B cell (primary cell): ENCODE measurements at regions not wholly inside any gene's neighbourhood (a gene's known extent, or its start where the extent isn't known, plus 50 kb on each side); places are given as distances from the start of the nearest gene placed in this dataset.

Experiments
- CTCF ChIP-seq: fragments of 200-600 bp; IDR thresholded peaks from one replicate; pipeline ENCODE4 v1.8.0; 2022; ENCODE audit warnings: antibody characterized with exemption, mild to moderate bottlenecking
- EZH2 ChIP-seq: IDR thresholded peaks from 2 replicates; pipeline ENCODE4 v1.6.1; 2012; ENCODE audit warnings: borderline replicate concordance, low read depth, mild to moderate bottlenecking, moderate library complexity, low read length; ENCODE audit not compliant: insufficient read depth, poor library complexity, severe bottlenecking

DNA sequence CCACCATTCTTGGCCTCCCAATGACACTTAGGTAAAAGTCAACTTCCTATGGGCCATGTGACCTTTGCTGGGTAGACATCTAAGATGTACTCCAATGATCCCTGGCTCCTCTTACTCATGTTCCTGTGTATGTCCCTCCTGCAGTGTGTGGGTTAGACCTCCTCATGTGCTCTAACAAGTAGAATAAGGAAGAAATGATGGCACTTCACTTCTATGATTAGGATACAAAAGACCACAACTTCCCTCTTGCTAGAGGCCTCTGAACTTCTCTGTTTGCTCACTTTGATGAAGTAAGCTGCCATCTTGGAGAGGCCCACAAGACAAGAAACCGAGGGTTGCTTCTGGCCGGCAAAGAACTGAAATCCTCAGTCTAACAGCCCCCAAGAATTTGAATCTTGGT is 131.8 kb downstream of the TAF11L14 start:
- no peak for TF ChIP-seq CTCF
- TF ChIP-seq EZH2, result no peak
